ENCODE measurements at regions not wholly inside any gene's neighbourhood (a gene's known extent, or its start where the extent isn't known, plus 50 kb on each side); places are given as distances from the start of the nearest gene placed in this dataset.

- H3K9me3 ChIP-seq (ENCODE audit: control insufficient read depth, insufficient read depth, low read depth, low read length), result no peaks in the 10 kb centered on the region
- no peak for DNase-seq (ENCODE audit: low read depth in 2 of 2)
- H3K9ac ChIP-seq (ENCODE audit: insufficient read depth, low read length), result no peak overlapping the region
- no peaks in the 10 kb centered on the region for H3K4me1 ChIP-seq (ENCODE audit: control insufficient read depth, extremely low read depth, insufficient read depth, low read length)
- no peak overlapping the region for H3K27ac ChIP-seq (ENCODE audit: insufficient read depth, low read length)
- H3K36me3 ChIP-seq (ENCODE audit: control insufficient read depth, insufficient read depth, low read length), result no peaks in the 10 kb centered on the region
- TF ChIP-seq, protein P1, sequence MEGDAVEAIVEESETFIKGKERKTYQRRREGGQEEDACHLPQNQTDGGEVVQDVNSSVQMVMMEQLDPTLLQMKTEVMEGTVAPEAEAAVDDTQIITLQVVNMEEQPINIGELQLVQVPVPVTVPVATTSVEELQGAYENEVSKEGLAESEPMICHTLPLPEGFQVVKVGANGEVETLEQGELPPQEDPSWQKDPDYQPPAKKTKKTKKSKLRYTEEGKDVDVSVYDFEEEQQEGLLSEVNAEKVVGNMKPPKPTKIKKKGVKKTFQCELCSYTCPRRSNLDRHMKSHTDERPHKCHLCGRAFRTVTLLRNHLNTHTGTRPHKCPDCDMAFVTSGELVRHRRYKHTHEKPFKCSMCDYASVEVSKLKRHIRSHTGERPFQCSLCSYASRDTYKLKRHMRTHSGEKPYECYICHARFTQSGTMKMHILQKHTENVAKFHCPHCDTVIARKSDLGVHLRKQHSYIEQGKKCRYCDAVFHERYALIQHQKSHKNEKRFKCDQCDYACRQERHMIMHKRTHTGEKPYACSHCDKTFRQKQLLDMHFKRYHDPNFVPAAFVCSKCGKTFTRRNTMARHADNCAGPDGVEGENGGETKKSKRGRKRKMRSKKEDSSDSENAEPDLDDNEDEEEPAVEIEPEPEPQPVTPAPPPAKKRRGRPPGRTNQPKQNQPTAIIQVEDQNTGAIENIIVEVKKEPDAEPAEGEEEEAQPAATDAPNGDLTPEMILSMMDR (conservative IDR thresholded peaks at IDR 0.05 in 1 of 2, IDR thresholded peaks at IDR 0.05 in 1 of 2; ENCODE audit: low read depth in 1 of 2, low read length in 2 of 2), result no peak
- TF ChIP-seq EZH2 (IDR thresholded peaks at IDR 0.05; ENCODE audit: low read length, missing control alignments), result no peak
- H3K27me3 ChIP-seq (ENCODE audit: control insufficient read depth, insufficient read depth, low read length), result no peaks in the 10 kb centered on the region
- no peak overlapping the region for H3K4me3 ChIP-seq (replicated peaks in 1 of 4; ENCODE audit: control extremely low read depth in 1 of 4, insufficient read depth in 1 of 4, low read depth in 3 of 4, low read length in 4 of 4)
- H2AFZ ChIP-seq (ENCODE audit: low read length), result no peak overlapping the region
- no peaks in the 10 kb centered on the region for H4K20me1 ChIP-seq (ENCODE audit: control insufficient read depth, extremely low read depth, insufficient read depth, low read length)
- H3K79me2 ChIP-seq (ENCODE audit: control insufficient read depth, insufficient read depth, low read length), result no peaks in the 10 kb centered on the region
- H3K4me2 ChIP-seq (ENCODE audit: extremely low read depth, insufficient read depth, low read length), result no peak overlapping the region
Observed at GRCh38 chr14:39694341-39694740, 262.1 kb upstream of the FBXO33 start.

GRCh38 chr14:39683691-39684260, 251.5 kb upstream of the FBXO33 start:
- Histone ChIP-seq H4K20me1 (ENCODE audit: control insufficient read depth, extremely low read depth, insufficient read depth, low read length) (no peaks in the 10 kb centered on the region), H3K9ac (ENCODE audit: insufficient read depth, low read length) (no peak overlapping the region), H3K4me3 (replicated peaks in 1 of 4; ENCODE audit: control extremely low read depth in 1 of 4, insufficient read depth in 1 of 4, low read depth in 3 of 4, low read length in 4 of 4) (no peak overlapping the region), H3K4me1 (ENCODE audit: control insufficient read depth, extremely low read depth, insufficient read depth, low read length) (no peaks in the 10 kb centered on the region), H3K79me2 (ENCODE audit: control insufficient read depth, insufficient read depth, low read length) (no peaks in the 10 kb centered on the region), H2AFZ (ENCODE audit: low read length) (no peak overlapping the region), H3K36me3 (ENCODE audit: control insufficient read depth, insufficient read depth, low read length) (no peaks in the 10 kb centered on the region), H3K27me3 (ENCODE audit: control insufficient read depth, insufficient read depth, low read length) (no peaks in the 10 kb centered on the region), H3K9me3 (ENCODE audit: control insufficient read depth, insufficient read depth, low read depth, low read length) (no peaks in the 10 kb centered on the region), H3K4me2 (ENCODE audit: extremely low read depth, insufficient read depth, low read length) (no peak overlapping the region), H3K27ac (ENCODE audit: insufficient read depth, low read length) (no peak overlapping the region)
- peak in 1 of 2 donors; percentile 36 for DNase-seq (ENCODE audit: low read depth in 2 of 2)
- TF ChIP-seq EZH2 (IDR thresholded peaks at IDR 0.05; ENCODE audit: low read length, missing control alignments), result no peak
- TF ChIP-seq, protein P1 (conservative IDR thresholded peaks at IDR 0.05 in 1 of 2, IDR thresholded peaks at IDR 0.05 in 1 of 2; ENCODE audit: low read depth in 1 of 2, low read length in 2 of 2), result no peak

DNA sequence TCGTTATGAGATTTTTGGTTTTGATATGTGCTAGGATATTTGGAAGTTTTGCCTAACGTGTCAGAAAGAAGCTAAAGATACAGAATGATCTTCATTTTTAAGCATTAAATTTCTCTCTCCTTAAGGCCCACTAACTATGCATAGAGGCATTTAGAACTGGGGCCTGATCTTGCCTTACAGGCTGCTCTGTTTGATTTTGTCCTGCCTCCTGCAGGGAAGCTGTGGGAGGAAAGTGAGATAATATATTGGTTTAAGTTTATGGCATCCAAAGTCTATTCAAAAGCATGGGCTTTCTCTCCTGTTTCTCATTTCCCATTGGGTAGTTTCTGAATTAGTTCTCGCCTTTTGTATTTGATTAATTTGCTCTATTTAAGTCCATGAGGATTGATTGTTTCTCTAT, 250.3 kb upstream of the FBXO33 start:
- Histone ChIP-seq H3K9me3 (ENCODE audit: control insufficient read depth, insufficient read depth, low read depth, low read length) (no peaks in the 10 kb centered on the region), H3K4me1 (ENCODE audit: control insufficient read depth, extremely low read depth, insufficient read depth, low read length) (no peaks in the 10 kb centered on the region), H3K27me3 (ENCODE audit: control insufficient read depth, insufficient read depth, low read length) (no peaks in the 10 kb centered on the region), H3K27ac (ENCODE audit: insufficient read depth, low read length) (no peak overlapping the region), H2AFZ (ENCODE audit: low read length) (no peak overlapping the region), H3K4me3 (replicated peaks in 1 of 4; ENCODE audit: control extremely low read depth in 1 of 4, insufficient read depth in 1 of 4, low read depth in 3 of 4, low read length in 4 of 4) (no peak overlapping the region), H3K9ac (ENCODE audit: insufficient read depth, low read length) (no peak overlapping the region), H3K36me3 (ENCODE audit: control insufficient read depth, insufficient read depth, low read length) (no peaks in the 10 kb centered on the region), H4K20me1 (ENCODE audit: control insufficient read depth, extremely low read depth, insufficient read depth, low read length) (no peaks in the 10 kb centered on the region), H3K4me2 (ENCODE audit: extremely low read depth, insufficient read depth, low read length) (no peak overlapping the region), H3K79me2 (ENCODE audit: control insufficient read depth, insufficient read depth, low read length) (no peaks in the 10 kb centered on the region)
- no peak for DNase-seq (ENCODE audit: low read depth in 2 of 2)
- TF ChIP-seq EZH2 (IDR thresholded peaks at IDR 0.05; ENCODE audit: low read length, missing control alignments), result no peak
- TF ChIP-seq, protein P1 (conservative IDR thresholded peaks at IDR 0.05 in 1 of 2, IDR thresholded peaks at IDR 0.05 in 1 of 2; ENCODE audit: low read depth in 1 of 2, low read length in 2 of 2), result no peak

All from fibroblast of lung (primary cell).